ENCODE measurements at regions not wholly inside any gene's neighbourhood (a gene's known extent, or its start where the extent isn't known, plus 50 kb on each side); places are given as distances from the start of the nearest gene placed in this dataset.
"Not testable (repeated sequence)": the region's sequence is repeated elsewhere in the genome, so short reads cannot be mapped to it uniquely, and the experiment has no call there.

GRCh38 chr4:188738290-188738689 lies 599.0 kb downstream of the TRIML1 start:
- no CpG with 5 or more reads among the region's 24 CpGs for WGBS, 2 experiments (ENCODE audit: extremely low coverage in 2 of 2, insufficient read length in 1 of 2)
- POLR2A ChIA-PET (ENCODE audit: unreplicated experiment); H2AK5ac ChIP-seq (ENCODE audit: low read depth, low read length); H3K18ac ChIP-seq (ENCODE audit: low read depth, low read length); H4K91ac ChIP-seq (ENCODE audit: insufficient read depth, low read depth, low read length); H3K4me2 ChIP-seq (ENCODE audit: low read depth, low read length); H3K36me3 ChIP-seq (ENCODE audit: control insufficient read depth, insufficient read depth, low read length); H2BK20ac ChIP-seq (ENCODE audit: low read depth, low read length); H4K5ac ChIP-seq (ENCODE audit: low read depth, low read length); BruUV-seq (replicated peaks); dilution Hi-C loops (cut with HindIII; ENCODE audit: low sequenced_read_pairs, unreplicated experiment); H3K27me3 ChIP-seq (ENCODE audit: control insufficient read depth, insufficient read depth, low read length); CTCF ChIA-PET; H3K23ac ChIP-seq (ENCODE audit: low read depth, low read length); H2AFZ ChIP-seq (replicated peaks; ENCODE audit: low read length, poor library complexity); DNase-seq; H2BK120ac ChIP-seq (ENCODE audit: low read depth, low read length); H3K4me1 ChIP-seq (ENCODE audit: control insufficient read depth, insufficient read depth, low read length); H2BK15ac ChIP-seq (ENCODE audit: low read depth, low read length); H3K9me1 ChIP-seq (ENCODE audit: insufficient read depth, low read length); H3K79me1 ChIP-seq (ENCODE audit: low read depth in 1 of 2, low read length in 2 of 2); H3K56ac ChIP-seq (ENCODE audit: extremely low read depth, insufficient read depth, low read length); H2AK9ac ChIP-seq (replicated peaks; ENCODE audit: low read depth, low read length, poor library complexity); H4K20me1 ChIP-seq (ENCODE audit: insufficient read depth, low read length); intact Hi-C loops (cut with micrococcal nuclease); H3K4ac ChIP-seq (ENCODE audit: low read depth, low read length); in situ Hi-C loops (cut with MboI; ENCODE audit: low sequenced_read_pairs); H2BK5ac ChIP-seq (ENCODE audit: low read depth, low read length, poor library complexity, severe bottlenecking); H3K14ac ChIP-seq (replicated peaks; ENCODE audit: low read depth, low read length); H3K9me3 ChIP-seq (ENCODE audit: control insufficient read depth, insufficient read depth, low read length): not testable (repeated sequence)
- ATAC-seq (ENCODE audit: low read depth), result peak; percentile 17; the same call in 1 of the 2 replicates
- Histone ChIP-seq H3K9ac (ENCODE audit: low read depth, low read length) (peak overlapping the region; percentile 75), H3K4me3 (ENCODE audit: insufficient read depth, low read depth, low read length) (peak overlapping the region; percentile 73), H4K8ac (ENCODE audit: low read depth in 2 of 2, low read length in 2 of 2) (0 out of 4 replicates have a peak overlapping the region, but pooled peaks of 1 of the 2 experiments have one; percentile 49), H3K27ac (ENCODE audit: insufficient read depth, low read length) (peak overlapping the region; percentile 69)

GRCh38 chr4:188740172-188740571 lies 600.9 kb downstream of the TRIML1 start:
- DNase-seq; ATAC-seq (ENCODE audit: low read depth); H3K79me1 ChIP-seq (ENCODE audit: low read depth in 1 of 2, low read length in 2 of 2); H2AK9ac ChIP-seq (replicated peaks; ENCODE audit: low read depth, low read length, poor library complexity); H2BK20ac ChIP-seq (ENCODE audit: low read depth, low read length); H3K18ac ChIP-seq (ENCODE audit: low read depth, low read length); H3K27me3 ChIP-seq (ENCODE audit: control insufficient read depth, insufficient read depth, low read length); H4K20me1 ChIP-seq (ENCODE audit: insufficient read depth, low read length); H2BK5ac ChIP-seq (ENCODE audit: low read depth, low read length, poor library complexity, severe bottlenecking); H4K91ac ChIP-seq (ENCODE audit: insufficient read depth, low read depth, low read length); POLR2A ChIA-PET (ENCODE audit: unreplicated experiment); H3K36me3 ChIP-seq (ENCODE audit: control insufficient read depth, insufficient read depth, low read length); H4K8ac ChIP-seq (ENCODE audit: low read depth in 2 of 2, low read length in 2 of 2); in situ Hi-C loops (cut with MboI; ENCODE audit: low sequenced_read_pairs); intact Hi-C loops (cut with micrococcal nuclease); dilution Hi-C loops (cut with HindIII; ENCODE audit: low sequenced_read_pairs, unreplicated experiment); H3K4me2 ChIP-seq (ENCODE audit: low read depth, low read length); H3K27ac ChIP-seq (ENCODE audit: insufficient read depth, low read length); CTCF ChIA-PET; H3K4ac ChIP-seq (ENCODE audit: low read depth, low read length); H3K56ac ChIP-seq (ENCODE audit: extremely low read depth, insufficient read depth, low read length); H2BK15ac ChIP-seq (ENCODE audit: low read depth, low read length); H4K5ac ChIP-seq (ENCODE audit: low read depth, low read length); H3K4me1 ChIP-seq (ENCODE audit: control insufficient read depth, insufficient read depth, low read length); H2AK5ac ChIP-seq (ENCODE audit: low read depth, low read length); H3K23ac ChIP-seq (ENCODE audit: low read depth, low read length); H3K9me3 ChIP-seq (ENCODE audit: control insufficient read depth, insufficient read depth, low read length); H3K9ac ChIP-seq (ENCODE audit: low read depth, low read length); H2AFZ ChIP-seq (replicated peaks; ENCODE audit: low read length, poor library complexity); H3K14ac ChIP-seq (replicated peaks; ENCODE audit: low read depth, low read length); BruUV-seq (replicated peaks); H3K9me1 ChIP-seq (ENCODE audit: insufficient read depth, low read length); H2BK120ac ChIP-seq (ENCODE audit: low read depth, low read length); H3K4me3 ChIP-seq (ENCODE audit: insufficient read depth, low read depth, low read length): not testable (repeated sequence)
- WGBS, 2 experiments (ENCODE audit: extremely low coverage in 2 of 2, insufficient read length in 1 of 2), result no CpG with 5 or more reads among the region's 1 CpG

All from IMR-90 (cell line).